ENCODE measurements at regions not wholly inside any gene's neighbourhood (a gene's known extent, or its start where the extent isn't known, plus 50 kb on each side); places are given as distances from the start of the nearest gene placed in this dataset.

- no peaks in the 10 kb centered on the region for H3K9me3 ChIP-seq (ENCODE audit: control insufficient read depth, low read depth, low read length)
- H3K36me3 ChIP-seq (ENCODE audit: control insufficient read depth, insufficient read depth, low read length), result no peaks in the 10 kb centered on the region
- no peaks in the 10 kb centered on the region for H3K27me3 ChIP-seq (ENCODE audit: control insufficient read depth, insufficient read depth, low read length)
- no peak overlapping the region for H3K4me3 ChIP-seq (ENCODE audit: low read length)
- no peak overlapping the region for H3K27ac ChIP-seq (ENCODE audit: low read length)
- H3K4me1 ChIP-seq (ENCODE audit: control insufficient read depth, insufficient read depth, low read length), result peaks cover 16% of the 10 kb centered on the region
- DNase-seq, result no peak
- WGBS (ENCODE audit: insufficient coverage, low lambda C conversion rate), result 86% methylated on average over 1 of the region's 2 CpGs
Observed at GRCh38 chr6:81565071-81565470, 187.4 kb downstream of the TENT5A start.

- no peak for DNase-seq
- WGBS (ENCODE audit: insufficient coverage, low lambda C conversion rate), result 100% methylated on average over 1 of the region's 2 CpGs
- H3K27ac ChIP-seq (ENCODE audit: low read length), result no peak overlapping the region
Observed at GRCh38 chr6:81564470-81565068, 187.9 kb downstream of the TENT5A start.

GRCh38 chr6:81562169-81562568 is 190.3 kb downstream of the TENT5A start:
- Histone ChIP-seq H3K9me3 (ENCODE audit: control insufficient read depth, low read depth, low read length) (no peaks in the 10 kb centered on the region), H3K27me3 (ENCODE audit: control insufficient read depth, insufficient read depth, low read length) (no peaks in the 10 kb centered on the region), H3K27ac (ENCODE audit: low read length) (peak overlapping the region; percentile 75), H3K4me1 (ENCODE audit: control insufficient read depth, insufficient read depth, low read length) (peaks cover 16% of the 10 kb centered on the region), H3K4me3 (ENCODE audit: low read length) (no peak overlapping the region), H3K36me3 (ENCODE audit: control insufficient read depth, insufficient read depth, low read length) (no peaks in the 10 kb centered on the region)
- WGBS (ENCODE audit: insufficient coverage, low lambda C conversion rate), result no CpG with 5 or more reads among the region's 2 CpGs
- peak; percentile 76 to 88 for DNase-seq

More at GRCh38 chr6:81564470-81565068, 187.9 kb downstream of the TENT5A start:
- Histone ChIP-seq H3K4me1 (ENCODE audit: control insufficient read depth, insufficient read depth, low read length) (peaks cover 16% of the 10 kb centered on the region), H3K9me3 (ENCODE audit: control insufficient read depth, low read depth, low read length) (no peaks in the 10 kb centered on the region), H3K4me3 (ENCODE audit: low read length) (no peak overlapping the region), H3K36me3 (ENCODE audit: control insufficient read depth, insufficient read depth, low read length) (no peaks in the 10 kb centered on the region), H3K27me3 (ENCODE audit: control insufficient read depth, insufficient read depth, low read length) (no peaks in the 10 kb centered on the region)

- Histone ChIP-seq H3K9me3 (ENCODE audit: control insufficient read depth, low read depth, low read length) (no peaks in the 10 kb centered on the region), H3K4me3 (ENCODE audit: low read length) (no peak overlapping the region), H3K36me3 (ENCODE audit: control insufficient read depth, insufficient read depth, low read length) (no peaks in the 10 kb centered on the region), H3K27me3 (ENCODE audit: control insufficient read depth, insufficient read depth, low read length) (no peaks in the 10 kb centered on the region), H3K27ac (ENCODE audit: low read length) (peak overlapping the region; percentile 75), H3K4me1 (ENCODE audit: control insufficient read depth, insufficient read depth, low read length) (peaks cover 16% of the 10 kb centered on the region)
- no CpG with 5 or more reads among the region's 2 CpGs for WGBS (ENCODE audit: insufficient coverage, low lambda C conversion rate)
- DNase-seq, result no peak
Observed at GRCh38 chr6:81561731-81562130, 190.8 kb downstream of the TENT5A start.

GRCh38 chr6:81561071-81561564 is 191.4 kb downstream of the TENT5A start:
- peak overlapping the region; percentile 75 for H3K27ac ChIP-seq (ENCODE audit: low read length)
- H3K36me3 ChIP-seq (ENCODE audit: control insufficient read depth, insufficient read depth, low read length), result no peaks in the 10 kb centered on the region
- no peaks in the 10 kb centered on the region for H3K9me3 ChIP-seq (ENCODE audit: control insufficient read depth, low read depth, low read length)
- no peaks in the 10 kb centered on the region for H3K27me3 ChIP-seq (ENCODE audit: control insufficient read depth, insufficient read depth, low read length)
- 25% methylated on average over 1 of the region's 2 CpGs for WGBS (ENCODE audit: insufficient coverage, low lambda C conversion rate)
- no peak overlapping the region for H3K4me3 ChIP-seq (ENCODE audit: low read length)
- peak in 1 of 2 donors; percentile 11 for DNase-seq
- H3K4me1 ChIP-seq (ENCODE audit: control insufficient read depth, insufficient read depth, low read length), result peaks cover 16% of the 10 kb centered on the region

- Histone ChIP-seq H3K36me3 (ENCODE audit: control insufficient read depth, insufficient read depth, low read length) (no peaks in the 10 kb centered on the region), H3K27me3 (ENCODE audit: control insufficient read depth, insufficient read depth, low read length) (no peaks in the 10 kb centered on the region), H3K4me1 (ENCODE audit: control insufficient read depth, insufficient read depth, low read length) (peaks cover 15% of the 10 kb centered on the region), H3K27ac (ENCODE audit: low read length) (no peak overlapping the region), H3K4me3 (ENCODE audit: low read length) (no peak overlapping the region), H3K9me3 (ENCODE audit: control insufficient read depth, low read depth, low read length) (no peaks in the 10 kb centered on the region)
- WGBS (ENCODE audit: insufficient coverage, low lambda C conversion rate), result 90% methylated on average over 1 of the region's 1 CpG
- DNase-seq, result no peak
Observed at GRCh38 chr6:81557811-81558210, 194.7 kb downstream of the TENT5A start.

GRCh38 chr6:81556551-81556950 is 195.9 kb downstream of the TENT5A start:
- Histone ChIP-seq H3K4me1 (ENCODE audit: control insufficient read depth, insufficient read depth, low read length) (peaks cover 8% of the 10 kb centered on the region), H3K4me3 (ENCODE audit: low read length) (no peak overlapping the region), H3K36me3 (ENCODE audit: control insufficient read depth, insufficient read depth, low read length) (no peaks in the 10 kb centered on the region), H3K9me3 (ENCODE audit: control insufficient read depth, low read depth, low read length) (no peaks in the 10 kb centered on the region), H3K27me3 (ENCODE audit: control insufficient read depth, insufficient read depth, low read length) (no peaks in the 10 kb centered on the region), H3K27ac (ENCODE audit: low read length) (no peak overlapping the region)
- no peak for DNase-seq
- no CpG with 5 or more reads among the region's 2 CpGs for WGBS (ENCODE audit: insufficient coverage, low lambda C conversion rate)

GRCh38 chr6:81553216-81553615 is 199.3 kb downstream of the TENT5A start:
- no peaks in the 10 kb centered on the region for H3K27me3 ChIP-seq (ENCODE audit: control insufficient read depth, insufficient read depth, low read length)
- no peak overlapping the region for H3K4me3 ChIP-seq (ENCODE audit: low read length)
- H3K36me3 ChIP-seq (ENCODE audit: control insufficient read depth, insufficient read depth, low read length), result no peaks in the 10 kb centered on the region
- H3K9me3 ChIP-seq (ENCODE audit: control insufficient read depth, low read depth, low read length), result no peaks in the 10 kb centered on the region
- no peak for DNase-seq
- WGBS (ENCODE audit: insufficient coverage, low lambda C conversion rate), result 67% methylated on average over 1 of the region's 2 CpGs
- H3K27ac ChIP-seq (ENCODE audit: low read length), result no peak overlapping the region
- H3K4me1 ChIP-seq (ENCODE audit: control insufficient read depth, insufficient read depth, low read length), result no peaks in the 10 kb centered on the region

- H3K27me3 ChIP-seq (ENCODE audit: control insufficient read depth, insufficient read depth, low read length), result no peaks in the 10 kb centered on the region
- H3K27ac ChIP-seq (ENCODE audit: low read length), result no peak overlapping the region
- DNase-seq, result no peak
- no peaks in the 10 kb centered on the region for H3K36me3 ChIP-seq (ENCODE audit: control insufficient read depth, insufficient read depth, low read length)
- H3K4me1 ChIP-seq (ENCODE audit: control insufficient read depth, insufficient read depth, low read length), result no peaks in the 10 kb centered on the region
- H3K9me3 ChIP-seq (ENCODE audit: control insufficient read depth, low read depth, low read length), result no peaks in the 10 kb centered on the region
- H3K4me3 ChIP-seq (ENCODE audit: low read length), result no peak overlapping the region
- 55% methylated on average over 2 of the region's 3 CpGs for WGBS (ENCODE audit: insufficient coverage, low lambda C conversion rate)
Observed at GRCh38 chr6:81552644-81553043, 199.8 kb downstream of the TENT5A start.

- no peak overlapping the region for H3K4me3 ChIP-seq (ENCODE audit: low read length)
- no peaks in the 10 kb centered on the region for H3K27me3 ChIP-seq (ENCODE audit: control insufficient read depth, insufficient read depth, low read length)
- no peaks in the 10 kb centered on the region for H3K36me3 ChIP-seq (ENCODE audit: control insufficient read depth, insufficient read depth, low read length)
- 100% methylated on average over 1 of the region's 3 CpGs for WGBS (ENCODE audit: insufficient coverage, low lambda C conversion rate)
- no peaks in the 10 kb centered on the region for H3K9me3 ChIP-seq (ENCODE audit: control insufficient read depth, low read depth, low read length)
- H3K27ac ChIP-seq (ENCODE audit: low read length), result no peak overlapping the region
- no peaks in the 10 kb centered on the region for H3K4me1 ChIP-seq (ENCODE audit: control insufficient read depth, insufficient read depth, low read length)
- DNase-seq, result no peak
Observed at GRCh38 chr6:81547149-81547548, 205.3 kb downstream of the TENT5A start.

GRCh38 chr6:81534934-81535465 is 217.5 kb downstream of the TENT5A start:
- Histone ChIP-seq H3K36me3 (ENCODE audit: control insufficient read depth, insufficient read depth, low read length) (no peaks in the 10 kb centered on the region), H3K4me3 (ENCODE audit: low read length) (no peak overlapping the region), H3K4me1 (ENCODE audit: control insufficient read depth, insufficient read depth, low read length) (no peaks in the 10 kb centered on the region), H3K27me3 (ENCODE audit: control insufficient read depth, insufficient read depth, low read length) (no peaks in the 10 kb centered on the region), H3K9me3 (ENCODE audit: control insufficient read depth, low read depth, low read length) (no peaks in the 10 kb centered on the region), H3K27ac (ENCODE audit: low read length) (no peak overlapping the region)
- DNase-seq, result no peak
- 90% methylated on average over 2 of the region's 2 CpGs for WGBS (ENCODE audit: insufficient coverage, low lambda C conversion rate)
